ENCODE measurements at regions not wholly inside any gene's neighbourhood (a gene's known extent, or its start where the extent isn't known, plus 50 kb on each side); places are given as distances from the start of the nearest gene placed in this dataset.
"Not testable (repeated sequence)": the region's sequence is repeated elsewhere in the genome, so short reads cannot be mapped to it uniquely, and the experiment has no call there.

DNA sequence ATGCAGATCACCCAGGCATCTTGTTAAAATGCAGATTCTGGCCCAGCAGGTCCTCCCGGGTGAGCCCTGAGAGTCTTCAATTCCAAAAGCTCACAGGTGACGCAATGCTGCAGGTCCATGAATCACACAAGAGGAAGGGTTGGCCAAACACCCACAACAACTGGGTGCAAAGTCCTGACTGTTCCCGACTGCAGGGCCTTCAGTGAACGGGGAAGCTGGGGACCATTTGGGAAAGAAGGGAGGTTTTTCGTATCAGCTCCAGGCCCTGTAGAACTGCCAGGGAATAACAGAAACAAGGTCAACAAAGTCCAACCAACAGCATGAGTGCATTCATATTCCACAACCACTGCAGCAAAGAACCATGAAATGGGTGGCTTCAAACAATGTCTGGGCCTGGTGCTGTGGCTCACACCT is 106.1 kb upstream of the ROPN1B start:
- TF ChIP-seq, protein P1, sequence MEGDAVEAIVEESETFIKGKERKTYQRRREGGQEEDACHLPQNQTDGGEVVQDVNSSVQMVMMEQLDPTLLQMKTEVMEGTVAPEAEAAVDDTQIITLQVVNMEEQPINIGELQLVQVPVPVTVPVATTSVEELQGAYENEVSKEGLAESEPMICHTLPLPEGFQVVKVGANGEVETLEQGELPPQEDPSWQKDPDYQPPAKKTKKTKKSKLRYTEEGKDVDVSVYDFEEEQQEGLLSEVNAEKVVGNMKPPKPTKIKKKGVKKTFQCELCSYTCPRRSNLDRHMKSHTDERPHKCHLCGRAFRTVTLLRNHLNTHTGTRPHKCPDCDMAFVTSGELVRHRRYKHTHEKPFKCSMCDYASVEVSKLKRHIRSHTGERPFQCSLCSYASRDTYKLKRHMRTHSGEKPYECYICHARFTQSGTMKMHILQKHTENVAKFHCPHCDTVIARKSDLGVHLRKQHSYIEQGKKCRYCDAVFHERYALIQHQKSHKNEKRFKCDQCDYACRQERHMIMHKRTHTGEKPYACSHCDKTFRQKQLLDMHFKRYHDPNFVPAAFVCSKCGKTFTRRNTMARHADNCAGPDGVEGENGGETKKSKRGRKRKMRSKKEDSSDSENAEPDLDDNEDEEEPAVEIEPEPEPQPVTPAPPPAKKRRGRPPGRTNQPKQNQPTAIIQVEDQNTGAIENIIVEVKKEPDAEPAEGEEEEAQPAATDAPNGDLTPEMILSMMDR (IDR thresholded peaks at IDR 0.05; ENCODE audit: low read depth, low read length): not testable (repeated sequence)
- not testable (repeated sequence) for TF ChIP-seq EZH2phosphoT487 (IDR thresholded peaks at IDR 0.05; ENCODE audit: low read depth)
